ENCODE measurements at regions not wholly inside any gene's neighbourhood (a gene's known extent, or its start where the extent isn't known, plus 50 kb on each side); places are given as distances from the start of the nearest gene placed in this dataset.
"Not testable (repeated sequence)": the region's sequence is repeated elsewhere in the genome, so short reads cannot be mapped to it uniquely, and the experiment has no call there.

- H3K9ac ChIP-seq (ENCODE audit: insufficient read length): no peak overlapping the region
- no peak overlapping the region for H3K4me3 ChIP-seq
- 0 out of 2 replicates have a peak overlapping the region, but pooled peaks have one; percentile 42 for H3K27ac ChIP-seq
- TF ChIP-seq POLR2AphosphoS5 (IDR thresholded peaks at IDR 0.05; ENCODE audit: borderline replicate concordance, low read depth, low read length) (no peak), EZH2 (IDR thresholded peaks at IDR 0.05) (no peak), FOXP2 (optimal IDR thresholded peaks at IDR 0.05; ENCODE audit: control extremely low read depth, extremely low read length, insufficient read depth) (no peak)
- DNase-seq (ENCODE audit: low read depth, low spot score): no peak
- no peaks in the 10 kb centered on the region for H3K9me3 ChIP-seq (ENCODE audit: low read depth, low read length)
- peaks cover 4% of the 10 kb centered on the region; the same call in 1 of the 2 replicates for H3K36me3 ChIP-seq (ENCODE audit: insufficient read depth, low read length)
Observed at GRCh38 chr3:48082580-48083184, 66.5 kb upstream of the MAP4 start.

GRCh38 chr3:48077815-48078214 lies 61.6 kb upstream of the MAP4 start:
- TF ChIP-seq EZH2 (IDR thresholded peaks at IDR 0.05) (no peak), FOXP2 (optimal IDR thresholded peaks at IDR 0.05; ENCODE audit: control extremely low read depth, extremely low read length, insufficient read depth) (no peak), POLR2AphosphoS5 (IDR thresholded peaks at IDR 0.05; ENCODE audit: borderline replicate concordance, low read depth, low read length) (no peak)
- H3K9ac ChIP-seq (ENCODE audit: insufficient read length): no peak overlapping the region
- no peak overlapping the region for H3K27ac ChIP-seq
- H3K9me3 ChIP-seq (ENCODE audit: low read depth, low read length): no peaks in the 10 kb centered on the region
- no peak for DNase-seq (ENCODE audit: low read depth, low spot score)
- H3K4me3 ChIP-seq: no peak overlapping the region
- H3K36me3 ChIP-seq (ENCODE audit: insufficient read depth, low read length): no peaks in the 10 kb centered on the region; the same call in 1 of the 2 replicates

- TF ChIP-seq POLR2AphosphoS5 (IDR thresholded peaks at IDR 0.05; ENCODE audit: borderline replicate concordance, low read depth, low read length) (no peak), EZH2 (IDR thresholded peaks at IDR 0.05) (no peak), FOXP2 (optimal IDR thresholded peaks at IDR 0.05; ENCODE audit: control extremely low read depth, extremely low read length, insufficient read depth) (no peak)
- Histone ChIP-seq H3K9me3 (ENCODE audit: low read depth, low read length) (no peaks in the 10 kb centered on the region), H3K27ac (no peak overlapping the region), H3K9ac (ENCODE audit: insufficient read length) (no peak overlapping the region), H3K4me3 (no peak overlapping the region), H3K36me3 (ENCODE audit: insufficient read depth, low read length) (no peaks in the 10 kb centered on the region; the same call in 1 of the 2 replicates)
- no peak for DNase-seq (ENCODE audit: low read depth, low spot score)
Observed at GRCh38 chr3:48070030-48070429, 53.8 kb upstream of the MAP4 start.

- peak overlapping the region; percentile 46; the same call in 1 of the 2 replicates for H3K27ac ChIP-seq
- H3K36me3 ChIP-seq (ENCODE audit: insufficient read depth, low read length): no peaks in the 10 kb centered on the region; the same call in 1 of the 2 replicates
- TF ChIP-seq FOXP2 (optimal IDR thresholded peaks at IDR 0.05; ENCODE audit: control extremely low read depth, extremely low read length, insufficient read depth): no peak
- no peak for TF ChIP-seq POLR2AphosphoS5 (IDR thresholded peaks at IDR 0.05; ENCODE audit: borderline replicate concordance, low read depth, low read length)
- no peak for TF ChIP-seq EZH2 (IDR thresholded peaks at IDR 0.05)
- H3K9me3 ChIP-seq (ENCODE audit: low read depth, low read length): no peaks in the 10 kb centered on the region
- H3K9ac ChIP-seq (ENCODE audit: insufficient read length): no peak overlapping the region
- no peak for DNase-seq (ENCODE audit: low read depth, low spot score)
- no peak overlapping the region for H3K4me3 ChIP-seq
Observed at GRCh38 chr3:48069339-48069738, 53.1 kb upstream of the MAP4 start.

- no peak overlapping the region for H3K4me3 ChIP-seq
- peak overlapping the region; percentile 46; the same call in 1 of the 2 replicates for H3K27ac ChIP-seq
- H3K36me3 ChIP-seq (ENCODE audit: insufficient read depth, low read length): no peaks in the 10 kb centered on the region; the same call in 1 of the 2 replicates
- DNase-seq (ENCODE audit: low read depth, low spot score): no peak
- no peaks in the 10 kb centered on the region for H3K9me3 ChIP-seq (ENCODE audit: low read depth, low read length)
- TF ChIP-seq EZH2 (IDR thresholded peaks at IDR 0.05) (no peak), FOXP2 (optimal IDR thresholded peaks at IDR 0.05; ENCODE audit: control extremely low read depth, extremely low read length, insufficient read depth) (no peak), POLR2AphosphoS5 (IDR thresholded peaks at IDR 0.05; ENCODE audit: borderline replicate concordance, low read depth, low read length) (no peak)
- H3K9ac ChIP-seq (ENCODE audit: insufficient read length): no peak overlapping the region
Observed at GRCh38 chr3:48068886-48069285, 52.7 kb upstream of the MAP4 start.

- H3K4me3 ChIP-seq; H3K9ac ChIP-seq (ENCODE audit: insufficient read length); H3K9me3 ChIP-seq (ENCODE audit: low read depth, low read length); H3K36me3 ChIP-seq (ENCODE audit: insufficient read depth, low read length); DNase-seq (ENCODE audit: low read depth, low spot score); H3K27ac ChIP-seq: not testable (repeated sequence)
Observed at GRCh38 chr3:48068320-48068719, 52.1 kb upstream of the MAP4 start.

GRCh38 chr3:48067271-48067670 lies 51.1 kb upstream of the MAP4 start:
- no peak for DNase-seq (ENCODE audit: low read depth, low spot score)
- no peak overlapping the region for H3K9ac ChIP-seq (ENCODE audit: insufficient read length)
- no peak overlapping the region for H3K27ac ChIP-seq
- no peaks in the 10 kb centered on the region for H3K9me3 ChIP-seq (ENCODE audit: low read depth, low read length)
- TF ChIP-seq EZH2 (IDR thresholded peaks at IDR 0.05): no peak
- no peak for TF ChIP-seq POLR2AphosphoS5 (IDR thresholded peaks at IDR 0.05; ENCODE audit: borderline replicate concordance, low read depth, low read length)
- TF ChIP-seq FOXP2 (optimal IDR thresholded peaks at IDR 0.05; ENCODE audit: control extremely low read depth, extremely low read length, insufficient read depth): no peak
- H3K36me3 ChIP-seq (ENCODE audit: insufficient read depth, low read length): peaks cover 5% of the 10 kb centered on the region; the same call in 1 of the 2 replicates
- no peak overlapping the region for H3K4me3 ChIP-seq
